Endothelial cell of umbilical vein (primary cell): ENCODE measurements at regions not wholly inside any gene's neighbourhood (a gene's known extent, or its start where the extent isn't known, plus 50 kb on each side); places are given as distances from the start of the nearest gene placed in this dataset.

Experiments
- BruUV-seq: library from RNA; stranded (reverse); fragments of 400-500 nt; replicated peaks from 2 replicates; lab custom pipeline; 2021; lab: Mats Ljungman, UMichigan
- CTCF ChIA-PET: fragments of 300-600, 350-600 bp; sonication (Branson Sonifier 250); formaldehyde crosslinking; loops from one replicate; lab custom pipeline; 2021; ENCODE audit warnings: antibody characterized with exemption, inconsistent platforms; lab: Charles Lee
- POLR2A ChIA-PET: fragments of 300-600, 350-600 bp; sonication (Branson Sonifier 250); formaldehyde crosslinking; loops from one replicate; lab custom pipeline; 2021; ENCODE audit warnings: antibody characterized with exemption, inconsistent platforms; lab: Charles Lee
- DNase-seq: peaks from one replicate; pipeline ENCODE4 v3.0.0-alpha.2; 2011; ENCODE audit warnings: low read depth, low spot score
- FAIRE-seq: peaks from 2 replicates; lab custom pipeline; 2011; peaks lifted over from hg19 to GRCh38; lab: Jason Lieb, UNC
- H2AFZ ChIP-seq: 2 replicates; pipeline ENCODE4 v1.6.0; 2012; ENCODE audit warnings: low read depth, low read length, control low read depth, inconsistent platforms
- H3K27ac ChIP-seq: 2 replicates; pipeline ENCODE4 v1.5.1; 2011; ENCODE audit warnings: low read depth, mild to moderate bottlenecking, control low read depth, low read length, moderate library complexity; ENCODE audit not compliant: insufficient read depth
- H3K27me3 ChIP-seq, 2 experiments: 2 replicates each; pipeline versions ENCODE4 v1.6.0 to v1.6.1; 2011; ENCODE audit warnings: low read length in 2 of 2, mixed read lengths in 1 of 2; ENCODE audit not compliant: control insufficient read depth in 2 of 2, insufficient read depth in 2 of 2
- H3K36me3 ChIP-seq, 2 experiments: 2 replicates in 1 of 2; 3 replicates in 1 of 2; pipeline ENCODE4 v1.5.1; 2011; ENCODE audit warnings: low read length in 2 of 2, mild to moderate bottlenecking in 1 of 2, moderate library complexity in 1 of 2; ENCODE audit not compliant: control insufficient read depth in 2 of 2, insufficient read depth in 2 of 2; ENCODE audit errors: extremely low read depth in 1 of 2
- H3K4me1 ChIP-seq: 3 replicates; pipeline ENCODE4 v1.5.1; 2011; ENCODE audit warnings: mild to moderate bottlenecking, low read length; ENCODE audit not compliant: control insufficient read depth, insufficient read depth; ENCODE audit errors: extremely low read depth
- H3K4me2 ChIP-seq: 2 replicates; pipeline ENCODE4 v1.6.1; 2011; ENCODE audit warnings: low read length, control low read depth, mixed read lengths; ENCODE audit not compliant: insufficient read depth
- H3K4me3 ChIP-seq, 3 experiments: fragments of 200-600 bp in 1 of 3; sonication (generic), shearing (Covaris generic) in 1 of 3; replicated peaks in 1 of 3; 2 replicates each; pipeline ENCODE4 v1.5.1; 2011 to 2016; ENCODE audit warnings: control low read depth in 3 of 3, low read length in 3 of 3, mild to moderate bottlenecking in 2 of 3, inconsistent platforms in 1 of 3, low read depth in 1 of 3, moderate library complexity in 1 of 3; ENCODE audit not compliant: insufficient read depth in 1 of 3
- H3K79me2 ChIP-seq: 2 replicates; pipeline ENCODE4 v1.6.0; 2012; ENCODE audit warnings: low read length, inconsistent platforms; ENCODE audit not compliant: control insufficient read depth, insufficient read depth
- H3K9ac ChIP-seq: replicated peaks from 2 replicates; pipeline ENCODE3; 2011; ENCODE audit warnings: low read length, control low read depth; ENCODE audit not compliant: insufficient read depth; ENCODE audit errors: extremely low read depth
- H3K9me1 ChIP-seq: replicated peaks from 3 replicates; pipeline ENCODE4 v1.6.0; 2011; ENCODE audit warnings: mild to moderate bottlenecking, low read length; ENCODE audit not compliant: control insufficient read depth, insufficient read depth; ENCODE audit errors: extremely low read depth
- H3K9me3 ChIP-seq: replicated peaks from 2 replicates; pipeline ENCODE4 v1.5.1; 2012; ENCODE audit warnings: low read length, inconsistent platforms; ENCODE audit not compliant: control insufficient read depth, insufficient read depth
- H4K20me1 ChIP-seq: replicated peaks from 2 replicates; pipeline ENCODE3; 2011; ENCODE audit warnings: mild to moderate bottlenecking, low read length; ENCODE audit not compliant: control insufficient read depth, insufficient read depth; ENCODE audit errors: extremely low read depth
- CTCF ChIP-seq, 2 donors: IDR thresholded peaks; 1 replicate in 1 of 2; 2 replicates in 1 of 2; pipeline ENCODE4 v1.5.1; 2011; ENCODE audit warnings: low read length in 2 of 2, mild to moderate bottlenecking in 2 of 2, moderate library complexity in 2 of 2, control low read depth in 1 of 2, inconsistent platforms in 1 of 2, low read depth in 1 of 2; ENCODE audit not compliant: insufficient read depth in 1 of 2; ENCODE audit errors: extremely low read depth in 1 of 2
- EZH2 ChIP-seq: IDR thresholded peaks from 2 replicates; pipeline ENCODE4 v1.6.1; 2012; ENCODE audit warnings: borderline replicate concordance, low read depth, mild to moderate bottlenecking, moderate library complexity, low read length, inconsistent platforms; ENCODE audit not compliant: severe bottlenecking
- FOS ChIP-seq: IDR thresholded peaks from 2 replicates; pipeline ENCODE4 v1.6.1; 2011; ENCODE audit warnings: mild to moderate bottlenecking, low read length, moderate library complexity, borderline replicate concordance; ENCODE audit not compliant: insufficient read depth
- GATA2 ChIP-seq: IDR thresholded peaks from 2 replicates; pipeline ENCODE4 v1.7.0; 2011; ENCODE audit warnings: low read depth, mild to moderate bottlenecking, moderate library complexity, mixed read lengths, low read length; ENCODE audit not compliant: insufficient read length, insufficient read depth
- JUN ChIP-seq: IDR thresholded peaks from 2 replicates; pipeline ENCODE4 v1.6.1; 2011; ENCODE audit warnings: borderline replicate concordance, low read depth; ENCODE audit not compliant: insufficient read length, insufficient read depth
- MAX ChIP-seq: IDR thresholded peaks from 2 replicates; pipeline ENCODE4 v1.6.1; 2011; ENCODE audit not compliant: insufficient read depth, insufficient read length
- MYC ChIP-seq: IDR thresholded peaks from one replicate; pipeline ENCODE4 v1.6.1; 2011; ENCODE audit warnings: mild to moderate bottlenecking, low read depth, low read length
- POLR2A ChIP-seq: IDR thresholded peaks from 2 replicates; pipeline ENCODE4 v1.6.1; 2012; ENCODE audit warnings: low read depth, mild to moderate bottlenecking, control low read depth, low read length
- POLR2AphosphoS5 ChIP-seq: IDR thresholded peaks from 2 replicates; pipeline ENCODE4 v1.6.1; 2012; ENCODE audit warnings: low read depth, mild to moderate bottlenecking, control low read depth, low read length, moderate library complexity; ENCODE audit not compliant: insufficient read depth
- dilution Hi-C: fragments of 300-500 bp; cut with MboI; formaldehyde crosslinking; loops from one replicate; pipeline ENCODE4 v1.15.0; 2019; ENCODE audit warnings: low sequenced_read_pairs; ENCODE audit not compliant: extremely low pct_ligation_motif_present
- intact Hi-C: fragments of 100-400 bp; cut with micrococcal nuclease; formaldehyde crosslinking; loops from one replicate; pipeline ENCODE4 v1.10.0; 2022

DNA sequence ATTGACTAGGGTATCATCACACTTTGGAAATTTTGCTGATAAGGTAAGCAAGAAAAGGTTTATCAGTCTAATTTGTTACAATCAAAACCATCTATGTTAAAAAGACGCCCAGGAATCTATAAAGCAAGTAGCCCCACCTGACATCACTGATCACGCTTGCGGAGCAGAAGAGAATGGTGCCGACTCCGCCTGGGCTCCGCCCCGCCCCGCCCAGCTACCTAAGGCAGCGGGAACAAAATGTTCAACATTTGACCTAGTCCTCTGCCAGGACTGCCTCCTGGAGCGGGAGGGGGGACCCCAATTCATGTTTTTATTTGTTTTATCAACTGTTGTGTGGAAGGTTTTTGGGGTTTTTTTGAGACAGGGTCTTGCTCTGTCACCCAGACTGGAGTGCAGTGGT, 520.5 kb downstream of the PREX1 start:
- dilution Hi-C loops (no loop called here), intact Hi-C loops (no loop called here)
- H3K9ac ChIP-seq, result no peak overlapping the region
- no peaks in the 10 kb centered on the region for H4K20me1 ChIP-seq
- H2AFZ ChIP-seq, result no peak overlapping the region
- no peaks in the 10 kb centered on the region for H3K9me1 ChIP-seq
- FAIRE-seq (no peak), DNase-seq (no peak)
- ChIA-PET CTCF (no interaction called here), POLR2A (no interaction called here)
- no TSS peak for BruUV-seq
- no peak overlapping the region for H3K4me3 ChIP-seq
- H3K4me2 ChIP-seq, result no peak overlapping the region
- no peaks in the 10 kb centered on the region for H3K9me3 ChIP-seq
- TF ChIP-seq MYC (no peak), JUN (no peak), EZH2 (no peak), MAX (no peak), GATA2 (no peak), FOS (no peak), POLR2A (no peak), CTCF (IDR thresholded peaks at IDR 0.05; ENCODE audit: extremely low read depth in 1 of 2, insufficient read depth in 1 of 2, low read depth in 1 of 2, low read length in 2 of 2) (no peak), POLR2AphosphoS5 (no peak)
- no peak overlapping the region for H3K27ac ChIP-seq
- H3K79me2 ChIP-seq, result no peaks in the 10 kb centered on the region
- no peaks in the 10 kb centered on the region for H3K36me3 ChIP-seq
- peaks cover 21% of the 10 kb centered on the region in 2 experiments for H3K27me3 ChIP-seq
- H3K4me1 ChIP-seq, result no peaks in the 10 kb centered on the region
